ENCODE measurements at regions not wholly inside any gene's neighbourhood (a gene's known extent, or its start where the extent isn't known, plus 50 kb on each side); places are given as distances from the start of the nearest gene placed in this dataset.

- TF ChIP-seq CTCF (IDR thresholded peaks at IDR 0.05; ENCODE audit: insufficient read depth, low read length) (no peak), POLR2AphosphoS5 (IDR thresholded peaks at IDR 0.05; ENCODE audit: low read depth) (no peak)
Measured at GRCh38 chr5:122656160-122656559, 118.7 kb upstream of the SNX2 start.
